Spinal cord (tissue), 9 donors: ENCODE measurements at regions not wholly inside any gene's neighbourhood (a gene's known extent, or its start where the extent isn't known, plus 50 kb on each side); places are given as distances from the start of the nearest gene placed in this dataset.

Source experiments
- DNase-seq, 6 donors: peaks; one replicate each; pipeline versions ENCODE4 v3.0.0 to v3.0.0-alpha.2; 2013 to 2015; ENCODE audit warnings: low spot score in 6 of 6, low read depth in 4 of 6
- H3K27ac ChIP-seq: one replicate; pipeline ENCODE4 v1.5.1; 2013; ENCODE audit warnings: low read depth, low read length, control low read depth
- H3K27me3 ChIP-seq: one replicate; pipeline ENCODE4 v1.6.1; 2013; ENCODE audit warnings: low read length; ENCODE audit not compliant: control insufficient read depth, insufficient read depth
- H3K36me3 ChIP-seq: one replicate; pipeline ENCODE4 v1.6.1; 2013; ENCODE audit warnings: low read length; ENCODE audit not compliant: control insufficient read depth, insufficient read depth
- H3K4me1 ChIP-seq: one replicate; pipeline ENCODE4 v1.6.1; 2013; ENCODE audit warnings: low read length; ENCODE audit not compliant: control insufficient read depth, insufficient read depth
- H3K4me3 ChIP-seq: one replicate; pipeline ENCODE4 v1.5.1; 2013; ENCODE audit warnings: low read depth, low read length, control low read depth
- H3K9me3 ChIP-seq: one replicate; pipeline ENCODE4 v1.6.1; 2013; ENCODE audit warnings: low read length; ENCODE audit not compliant: control insufficient read depth, insufficient read depth
- WGBS: methylation state at CpG from one replicate; pipeline ENCODE4 v1.1.5; 2013; ENCODE audit warnings: missing lambda C conversion rate; ENCODE audit not compliant: insufficient coverage; 5-methylcytosine and 5-hydroxymethylcytosine counted together
- donor health status: healthy.

GRCh38 chr7:79723833-79724618 lies 270.6 kb upstream of the MAGI2 start:
- Histone ChIP-seq H3K27ac (no peak overlapping the region), H3K4me1 (no peaks in the 10 kb centered on the region), H3K4me3 (no peak overlapping the region), H3K36me3 (no peaks in the 10 kb centered on the region), H3K27me3 (no peaks in the 10 kb centered on the region), H3K9me3 (no peaks in the 10 kb centered on the region)
- DNase-seq, result no peak
- WGBS, result 58% methylated on average over 2 of the region's 6 CpGs

DNA sequence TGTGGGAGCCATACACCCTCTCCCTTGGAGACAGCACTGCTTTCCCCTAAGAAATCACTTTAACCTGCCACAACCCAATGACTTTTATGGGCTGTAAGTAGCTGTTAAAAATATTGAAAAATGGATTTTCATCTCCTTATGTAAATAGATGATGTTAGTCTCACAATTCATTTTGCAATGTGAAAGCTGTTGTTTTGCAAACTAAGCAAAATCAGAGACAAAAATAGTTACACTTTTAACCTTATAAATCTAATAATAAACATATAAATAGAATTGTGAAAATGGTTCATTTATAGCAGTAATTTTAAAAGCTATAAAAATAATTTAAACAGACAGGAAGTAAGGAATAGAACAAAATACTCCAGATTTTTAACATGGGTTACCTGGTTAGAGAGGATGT lies 268.8 kb upstream of the MAGI2 start:
- no peaks in the 10 kb centered on the region for H3K9me3 ChIP-seq

GRCh38 chr7:79719216-79719615 lies 265.7 kb upstream of the MAGI2 start:
- no peak overlapping the region for H3K4me3 ChIP-seq
- DNase-seq, result no peak
- H3K27ac ChIP-seq, result no peak overlapping the region
- no peaks in the 10 kb centered on the region for H3K4me1 ChIP-seq
- H3K36me3 ChIP-seq, result no peaks in the 10 kb centered on the region
- H3K27me3 ChIP-seq, result no peaks in the 10 kb centered on the region
- no peaks in the 10 kb centered on the region for H3K9me3 ChIP-seq
- 89% methylated on average over 3 of the region's 3 CpGs for WGBS

More for the DNA sequence above, 268.8 kb upstream of the MAGI2 start:
- Histone ChIP-seq H3K4me3 (no peak overlapping the region), H3K27me3 (no peaks in the 10 kb centered on the region), H3K27ac (no peak overlapping the region), H3K4me1 (no peaks in the 10 kb centered on the region), H3K36me3 (no peaks in the 10 kb centered on the region)
- DNase-seq, result no peak

DNA sequence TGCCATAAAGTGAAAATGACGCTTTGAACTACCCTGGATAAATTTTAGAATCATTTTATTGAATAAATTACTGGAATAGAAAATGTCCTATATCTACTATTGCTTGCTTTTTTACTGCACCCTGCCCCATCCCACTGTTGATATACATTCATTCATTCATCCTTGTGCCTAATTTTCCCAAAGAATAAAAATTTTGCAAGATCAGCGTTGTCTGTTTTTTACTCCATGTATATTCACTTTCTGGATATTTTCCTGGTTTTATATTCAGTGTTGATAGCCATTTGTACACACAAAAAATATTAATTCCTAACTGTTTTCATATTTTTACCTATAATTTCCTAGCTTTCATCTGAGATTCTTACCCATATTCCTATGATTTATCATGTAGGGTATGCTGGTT lies 262.9 kb upstream of the MAGI2 start:
- Histone ChIP-seq H3K4me3 (no peak overlapping the region), H3K27me3 (no peaks in the 10 kb centered on the region), H3K36me3 (no peaks in the 10 kb centered on the region), H3K9me3 (no peaks in the 10 kb centered on the region), H3K4me1 (no peaks in the 10 kb centered on the region), H3K27ac (no peak overlapping the region)
- no CpG with 5 or more reads among the region's 2 CpGs for WGBS
- DNase-seq, result no peak

- no CpG with 5 or more reads among the region's 2 CpGs for WGBS
- no peak overlapping the region for H3K27ac ChIP-seq
- no peaks in the 10 kb centered on the region for H3K9me3 ChIP-seq
- peak in 1 of 6 donors; percentile 7 for DNase-seq
- no peaks in the 10 kb centered on the region for H3K36me3 ChIP-seq
- no peaks in the 10 kb centered on the region for H3K4me1 ChIP-seq
- no peak overlapping the region for H3K4me3 ChIP-seq
- H3K27me3 ChIP-seq, result no peaks in the 10 kb centered on the region
Observed at GRCh38 chr7:79714081-79714480, 260.6 kb upstream of the MAGI2 start.

DNA sequence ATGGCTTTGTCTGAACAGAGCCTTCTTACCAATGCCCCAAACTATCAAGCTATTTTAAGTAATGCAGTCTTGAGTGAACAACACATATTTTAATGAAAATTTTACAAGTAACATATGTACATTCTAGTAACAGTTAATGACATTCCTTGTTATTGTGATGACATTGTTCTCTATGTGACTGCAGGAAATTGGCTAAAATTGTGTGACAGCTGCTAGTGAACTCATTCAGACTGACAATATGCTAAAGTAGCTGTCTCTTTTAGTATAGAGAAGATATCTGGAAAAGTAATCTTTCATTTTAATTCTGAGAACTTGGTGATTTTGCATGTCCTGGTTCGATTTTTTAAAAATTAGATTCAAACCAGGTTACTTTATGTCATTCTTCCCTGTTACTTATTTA lies 259.8 kb upstream of the MAGI2 start:
- DNase-seq, result peak in 2 of 6 donors; percentile 37 to 76
- H3K4me1 ChIP-seq, result no peaks in the 10 kb centered on the region
- H3K27ac ChIP-seq, result no peak overlapping the region
- no peaks in the 10 kb centered on the region for H3K9me3 ChIP-seq
- no CpG with 5 or more reads among the region's 1 CpG for WGBS
- no peaks in the 10 kb centered on the region for H3K27me3 ChIP-seq
- H3K4me3 ChIP-seq, result no peak overlapping the region
- H3K36me3 ChIP-seq, result no peaks in the 10 kb centered on the region

- DNase-seq, result no peak
- no peaks in the 10 kb centered on the region for H3K36me3 ChIP-seq
- H3K4me1 ChIP-seq, result no peaks in the 10 kb centered on the region
- no CpG with 5 or more reads among the region's 4 CpGs for WGBS
- no peaks in the 10 kb centered on the region for H3K9me3 ChIP-seq
- H3K27ac ChIP-seq, result no peak overlapping the region
- H3K27me3 ChIP-seq, result no peaks in the 10 kb centered on the region
- no peak overlapping the region for H3K4me3 ChIP-seq
Observed at GRCh38 chr7:79711660-79712059, 258.2 kb upstream of the MAGI2 start.

GRCh38 chr7:79709574-79710409 lies 256.3 kb upstream of the MAGI2 start:
- H3K9me3 ChIP-seq, result no peaks in the 10 kb centered on the region
- H3K36me3 ChIP-seq, result no peaks in the 10 kb centered on the region
- no peaks in the 10 kb centered on the region for H3K4me1 ChIP-seq
- no peak overlapping the region for H3K4me3 ChIP-seq
- no peak overlapping the region for H3K27ac ChIP-seq
- no CpG with 5 or more reads among the region's 5 CpGs for WGBS
- DNase-seq, result peak in 2 of 6 donors; percentile 10 to 39
- no peaks in the 10 kb centered on the region for H3K27me3 ChIP-seq

- no CpG with 5 or more reads among the region's 1 CpG for WGBS
- no peaks in the 10 kb centered on the region for H3K4me1 ChIP-seq
Observed at GRCh38 chr7:79702116-79702515, 248.6 kb upstream of the MAGI2 start.

DNA sequence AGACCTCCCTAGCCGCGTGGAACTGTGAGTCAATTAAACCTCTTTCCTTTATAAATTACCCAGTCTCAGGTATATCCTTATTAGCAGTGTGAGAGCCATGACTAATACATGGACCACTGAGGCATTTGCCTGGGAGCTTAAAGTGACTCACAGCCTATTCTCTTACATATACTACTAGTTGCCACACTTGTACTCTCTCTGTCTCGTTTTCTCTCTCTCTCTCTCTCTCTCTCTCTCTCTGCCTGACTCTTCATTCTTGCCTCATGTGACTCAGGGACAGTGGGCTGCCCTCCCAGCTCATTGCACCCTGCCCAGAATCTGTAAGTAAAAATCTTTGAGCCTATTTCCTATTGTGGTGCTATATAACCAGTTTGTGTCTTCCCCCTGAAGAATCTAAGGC lies 238.5 kb upstream of the MAGI2 start:
- Histone ChIP-seq H3K27ac (no peak overlapping the region), H3K9me3 (no peaks in the 10 kb centered on the region), H3K27me3 (no peaks in the 10 kb centered on the region), H3K36me3 (no peaks in the 10 kb centered on the region), H3K4me1 (no peaks in the 10 kb centered on the region), H3K4me3 (no peak overlapping the region)
- DNase-seq, result no peak
- WGBS, result 58% methylated on average over 1 of the region's 3 CpGs

More at GRCh38 chr7:79702116-79702515, 248.6 kb upstream of the MAGI2 start:
- DNase-seq, result no peak
- H3K27ac ChIP-seq, result no peak overlapping the region
- peaks cover 4% of the 10 kb centered on the region for H3K9me3 ChIP-seq
- H3K4me3 ChIP-seq, result no peak overlapping the region
- no peaks in the 10 kb centered on the region for H3K27me3 ChIP-seq
- H3K36me3 ChIP-seq, result no peaks in the 10 kb centered on the region
